GM19351 (cell line): ENCODE measurements at regions not wholly inside any gene's neighbourhood (a gene's known extent, or its start where the extent isn't known, plus 50 kb on each side); places are given as distances from the start of the nearest gene placed in this dataset.

ENCODE experiments used
- ATAC-seq: cut with Tn5 transposase; IDR thresholded peaks from one replicate; pipeline ENCODE4 v1.9.1; 2021; ENCODE audit warnings: mild to moderate bottlenecking, moderate library complexity; ENCODE audit not compliant: unreplicated experiment

DNA sequence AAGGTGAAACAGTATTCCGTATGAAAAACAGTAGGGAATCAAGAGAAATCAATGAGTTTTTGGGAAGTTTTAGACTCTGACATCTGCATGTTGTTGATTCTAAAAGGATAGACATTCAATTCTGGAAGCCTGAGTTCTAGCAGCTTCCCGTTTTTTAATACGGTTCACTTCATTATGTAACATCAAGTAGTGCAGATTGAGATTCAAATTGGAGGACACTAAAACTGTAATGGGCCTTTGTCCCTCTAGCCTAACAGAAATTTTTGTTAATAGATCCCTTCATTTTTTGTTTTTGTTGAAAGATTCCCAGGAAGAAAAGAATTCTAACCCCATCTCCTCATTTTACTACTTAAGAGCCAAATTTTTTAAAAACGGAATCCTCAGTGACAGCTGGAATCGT, 384.6 kb downstream of the SH3GL2 start:
- ATAC-seq: no peak

DNA sequence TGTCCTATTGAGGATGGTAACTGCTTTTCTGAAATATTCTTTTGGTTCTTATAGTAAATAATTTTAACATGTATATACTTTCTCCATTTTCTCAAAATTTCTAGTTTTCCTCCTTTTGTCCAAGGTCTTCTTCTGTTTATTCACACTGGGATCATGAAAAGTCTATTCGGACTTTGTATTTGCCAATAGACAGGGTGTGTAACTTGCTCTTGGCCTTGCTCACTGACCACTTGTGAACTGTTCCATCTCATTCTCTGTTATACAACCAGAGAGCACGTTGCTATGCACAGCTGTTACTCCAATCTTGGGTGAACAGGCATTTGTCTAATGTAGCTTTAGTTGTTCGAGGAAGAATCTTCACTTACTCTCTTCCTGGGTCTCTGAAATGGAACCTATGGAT, 388.9 kb downstream of the SH3GL2 start:
- no peak for ATAC-seq

DNA sequence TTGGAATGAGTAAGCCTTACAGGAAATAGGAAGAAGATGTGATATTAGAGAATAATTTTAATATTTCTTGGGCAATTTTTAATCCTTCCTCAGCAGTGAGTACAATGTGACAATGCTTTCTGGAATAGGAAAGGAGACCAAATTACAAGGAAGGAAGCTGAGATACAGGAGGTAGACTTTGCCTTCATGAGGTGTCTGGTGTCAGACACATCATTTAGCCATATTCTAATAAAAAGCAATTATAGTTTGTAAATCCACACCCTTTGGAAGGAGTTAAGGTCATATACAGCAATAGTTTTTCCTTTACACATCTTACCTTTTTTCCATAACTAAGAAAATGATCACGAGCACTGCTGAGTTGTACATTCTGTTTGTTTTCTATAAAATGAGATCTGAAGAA, 390.4 kb downstream of the SH3GL2 start:
- no peak for ATAC-seq

DNA sequence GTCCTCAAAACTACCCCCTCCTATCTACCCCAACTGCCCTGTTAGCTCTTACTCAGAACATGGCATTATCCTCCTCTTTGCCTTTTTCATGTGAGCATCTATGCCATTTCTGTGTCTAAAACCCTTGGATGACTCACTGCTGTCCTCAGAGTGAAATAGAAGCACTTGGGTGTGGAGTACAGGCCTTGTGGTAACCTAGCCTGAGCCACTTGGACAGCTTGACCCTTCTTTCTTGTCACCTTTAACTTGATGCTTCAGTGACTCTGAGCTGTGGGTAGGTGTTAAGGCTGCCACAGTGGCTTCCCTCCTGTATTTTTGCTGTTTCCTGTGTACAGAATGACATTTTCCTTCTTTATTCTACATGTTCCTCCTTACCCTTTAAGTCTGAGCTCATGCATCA, 391.4 kb downstream of the SH3GL2 start:
- ATAC-seq: no peak

DNA sequence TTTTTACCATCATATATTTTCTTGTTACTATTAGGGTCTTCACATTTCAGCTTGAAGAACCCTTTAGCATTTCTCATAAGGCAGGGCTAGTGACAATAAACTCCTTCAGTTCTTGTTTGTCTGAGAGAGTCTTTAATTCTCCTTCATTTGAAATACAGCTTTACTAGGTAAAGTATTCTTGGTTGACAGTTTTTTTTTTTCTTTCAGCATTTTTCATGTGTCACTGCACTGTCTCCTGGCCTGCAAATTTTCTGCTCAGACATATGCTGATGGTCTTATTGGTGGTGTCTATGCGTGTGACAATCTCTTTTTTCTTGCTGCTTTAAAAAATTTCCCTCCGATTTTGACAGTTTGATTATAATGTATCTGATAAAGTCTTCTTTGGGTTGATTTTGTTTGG, 399.9 kb downstream of the SH3GL2 start:
- ATAC-seq: no peak

DNA sequence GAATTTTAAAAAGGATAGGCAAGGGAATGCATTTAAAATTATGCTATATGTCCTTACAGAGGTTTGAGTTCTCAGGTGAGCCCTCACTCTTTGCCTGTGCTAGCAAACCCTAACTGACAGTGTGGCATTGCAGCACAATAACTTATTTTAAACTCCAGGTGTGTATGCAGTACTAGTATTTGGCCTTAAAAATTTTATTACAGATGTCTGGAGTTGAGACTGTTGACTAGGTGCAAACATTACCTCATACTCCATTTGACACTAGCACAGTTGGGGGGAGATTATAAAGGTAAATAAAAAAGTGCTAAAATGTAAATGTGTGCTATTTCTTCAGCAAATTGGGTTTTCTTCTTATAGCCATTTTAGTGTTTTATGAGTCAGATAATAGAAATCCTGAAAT, 407.7 kb downstream of the SH3GL2 start:
- ATAC-seq: no peak

DNA sequence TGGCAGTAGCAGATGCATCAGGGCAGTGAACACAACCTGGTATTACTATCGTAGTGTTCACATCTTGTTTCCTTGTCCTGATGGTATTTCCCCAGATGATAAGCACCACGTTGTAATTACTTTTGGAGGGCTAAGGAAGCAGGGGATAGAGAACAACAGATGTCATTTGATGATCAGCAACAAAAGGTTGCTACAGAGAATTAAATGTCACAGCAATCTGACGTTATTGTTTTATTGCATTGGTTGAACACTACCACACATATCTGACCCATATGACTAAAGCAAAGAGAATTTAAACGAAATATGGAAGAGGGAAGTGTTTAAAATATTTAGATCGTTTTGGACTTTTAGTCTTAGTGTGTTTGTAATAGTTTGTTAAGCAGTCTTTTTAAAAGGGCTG, 408.3 kb downstream of the SH3GL2 start:
- no peak for ATAC-seq

DNA sequence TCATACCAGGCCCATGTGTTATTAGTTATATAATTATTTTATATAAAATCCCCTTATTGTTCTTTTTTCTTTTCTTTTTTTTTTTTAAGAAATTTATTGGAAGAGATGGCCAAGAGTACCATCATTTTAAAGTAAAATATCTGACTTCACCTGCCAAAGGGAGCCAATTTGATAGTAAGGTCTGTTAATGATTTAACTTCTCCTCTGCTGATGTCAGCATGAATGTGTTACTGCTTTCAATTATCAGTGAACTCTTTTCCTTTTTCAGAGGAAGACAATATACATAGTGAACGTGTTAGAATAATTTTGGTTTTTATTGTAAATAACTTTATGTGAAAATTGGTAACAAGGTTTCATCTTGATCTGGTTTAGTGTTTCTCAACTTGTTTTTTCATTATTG, 409.6 kb downstream of the SH3GL2 start:
- ATAC-seq: no peak

DNA sequence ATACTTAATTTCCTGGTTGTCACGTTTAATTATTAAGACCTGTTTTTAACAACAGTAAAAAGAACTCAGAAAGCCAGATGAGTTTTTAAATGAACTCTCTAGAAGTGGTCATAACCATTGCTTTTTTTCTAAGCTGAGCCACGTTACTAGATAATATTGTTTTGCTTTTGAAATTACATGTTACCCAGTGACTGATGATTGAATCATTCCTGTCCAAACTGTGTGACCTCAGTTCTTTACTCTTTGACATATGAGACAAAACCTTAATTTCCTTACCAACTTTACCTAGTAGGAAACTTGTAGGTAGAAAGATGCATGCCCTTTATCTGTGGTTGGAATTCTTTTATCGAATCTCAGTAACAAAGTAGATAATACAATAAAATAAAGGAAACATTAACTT, 411.7 kb downstream of the SH3GL2 start:
- ATAC-seq: no peak

DNA sequence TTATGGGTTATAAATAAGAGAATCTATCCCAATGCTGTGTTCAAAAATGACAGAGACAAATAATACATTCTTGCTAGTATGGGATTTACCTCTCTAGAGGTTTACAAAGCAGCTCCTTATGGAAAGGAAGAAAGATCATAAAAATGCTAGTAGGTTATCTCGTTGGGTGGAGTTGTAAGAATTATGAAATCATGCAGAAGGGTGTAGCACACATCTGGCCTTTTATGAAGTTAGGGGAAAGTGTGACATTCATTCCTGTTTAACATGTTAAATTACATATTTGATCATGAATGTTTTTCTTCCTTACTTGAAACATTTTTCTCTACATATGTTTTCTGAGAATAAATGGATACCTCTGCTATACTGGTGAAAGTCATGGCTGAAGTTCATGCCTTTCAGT, 414.2 kb downstream of the SH3GL2 start:
- ATAC-seq: no peak

DNA sequence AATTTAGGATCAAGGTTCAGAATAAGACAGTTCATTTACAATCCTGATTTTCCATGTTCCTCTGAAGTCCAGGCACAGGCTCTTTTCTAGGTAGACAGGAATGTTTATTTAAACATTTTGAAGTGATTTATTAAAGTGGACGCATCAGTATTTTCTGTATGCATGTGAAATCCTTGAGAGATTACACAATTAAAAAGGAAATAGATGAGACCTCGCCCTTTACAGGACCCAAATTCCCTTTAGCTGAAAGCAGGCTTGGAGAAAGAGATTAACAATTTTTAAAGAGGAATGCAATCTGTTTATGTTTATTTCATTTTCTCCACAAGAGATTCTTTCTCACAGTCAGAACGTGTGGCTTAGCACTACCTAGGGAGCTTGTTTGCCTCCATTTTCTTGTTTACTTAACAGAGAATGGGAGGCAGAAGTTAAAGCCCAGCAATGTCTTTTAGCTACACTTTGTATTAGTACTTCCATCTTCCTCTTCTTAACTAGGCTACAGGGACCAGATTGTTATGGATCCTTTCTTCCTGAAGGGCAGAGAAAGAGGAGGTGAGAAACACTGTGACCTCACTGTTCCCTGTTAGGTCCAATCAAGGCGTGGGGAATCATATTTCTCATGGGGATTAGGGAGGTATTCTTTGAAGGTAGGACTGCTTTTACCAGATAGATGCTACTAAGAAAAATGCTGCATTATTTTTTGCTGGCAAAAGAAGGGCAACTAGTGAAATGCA, 416.0 kb downstream of the SH3GL2 start:
- no peak for ATAC-seq

DNA sequence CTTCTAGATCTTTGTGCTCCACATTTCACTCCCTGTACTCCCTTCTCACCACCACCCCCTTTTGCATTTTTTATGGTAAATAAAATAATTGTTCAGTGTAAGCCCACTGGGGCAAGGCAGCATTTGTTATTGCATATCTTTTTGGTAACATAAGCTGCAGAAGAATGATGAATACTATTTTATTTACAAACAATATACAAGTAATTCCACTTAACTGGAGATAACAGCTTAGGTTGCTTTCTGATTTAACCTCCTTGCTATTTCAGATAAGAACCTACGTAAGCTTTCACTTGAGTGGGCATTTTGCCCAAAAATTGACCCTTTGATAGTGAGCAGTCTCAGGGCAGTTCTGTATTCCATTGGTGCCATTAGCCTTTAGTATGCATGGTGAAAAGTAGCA, 417.9 kb downstream of the SH3GL2 start:
- ATAC-seq: no peak

DNA sequence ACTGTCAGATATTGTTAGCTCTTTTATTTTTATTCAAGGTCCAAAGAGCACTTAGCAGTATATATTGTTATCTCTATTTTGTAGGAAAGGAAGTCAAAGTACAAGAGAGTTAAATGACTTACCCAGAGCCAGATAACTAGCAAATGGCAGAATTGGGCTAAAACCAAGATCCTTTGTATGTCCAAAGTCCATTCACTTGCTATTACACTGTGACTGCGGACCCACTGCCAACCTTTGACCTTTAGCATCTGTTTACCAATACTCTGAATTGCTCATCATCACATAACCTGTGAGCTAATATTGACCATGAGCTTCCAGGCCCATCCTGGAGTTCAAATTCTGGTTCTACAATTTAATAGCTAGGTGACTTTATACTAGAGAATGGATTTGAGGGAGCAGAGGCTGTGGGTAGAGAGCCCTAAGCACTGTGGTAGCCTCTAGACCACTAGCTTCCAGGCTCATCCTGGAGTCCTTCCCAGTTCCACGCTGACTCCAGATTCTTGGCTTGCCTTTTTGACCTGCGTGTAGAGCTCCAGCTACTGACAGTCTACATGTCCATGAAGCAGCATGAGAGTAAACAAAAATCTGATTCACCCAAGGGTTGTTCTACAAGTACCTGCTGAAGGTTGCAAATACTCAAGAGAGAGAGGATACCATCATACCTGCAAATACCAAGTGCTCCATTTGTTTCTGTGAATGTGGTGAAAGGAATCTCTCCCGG, 424.0 kb downstream of the SH3GL2 start:
- no peak for ATAC-seq

DNA sequence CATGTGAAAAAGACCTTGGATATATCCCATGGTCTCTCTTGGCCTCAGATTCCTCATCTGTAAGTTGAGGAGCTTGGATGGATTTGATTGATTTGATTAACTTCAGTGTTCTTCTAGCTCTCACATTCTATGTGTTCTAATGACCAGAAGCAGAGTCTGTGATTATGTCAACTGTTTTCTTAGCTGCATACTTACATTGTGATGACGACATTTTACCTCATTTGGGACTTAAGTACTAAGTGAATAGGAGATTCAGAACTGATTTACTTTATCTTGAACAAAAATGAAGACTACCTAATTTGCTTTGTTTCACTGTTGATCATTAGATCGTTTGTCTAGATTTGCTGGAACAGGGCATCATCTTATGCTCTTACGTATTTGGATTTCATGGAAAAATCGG, 427.7 kb downstream of the SH3GL2 start:
- no peak for ATAC-seq

DNA sequence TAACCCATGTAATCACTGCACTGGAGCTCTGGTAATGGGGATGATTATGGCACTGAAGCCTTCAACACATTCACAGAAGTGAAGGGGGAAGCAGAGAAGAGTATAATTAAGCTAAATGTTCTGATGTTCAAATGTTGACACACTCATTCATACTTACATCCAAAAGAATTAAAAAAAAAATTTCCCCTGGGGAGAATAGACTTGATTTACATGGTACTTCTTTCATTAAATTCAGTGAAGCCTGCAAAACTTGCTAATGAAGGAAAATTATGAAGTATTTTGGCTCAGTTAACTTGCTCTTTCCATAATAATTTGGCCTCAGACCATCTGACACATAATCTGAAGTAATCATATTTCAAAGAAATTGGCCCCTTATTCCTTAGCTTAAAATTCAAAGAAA, 428.8 kb downstream of the SH3GL2 start:
- ATAC-seq: no peak

DNA sequence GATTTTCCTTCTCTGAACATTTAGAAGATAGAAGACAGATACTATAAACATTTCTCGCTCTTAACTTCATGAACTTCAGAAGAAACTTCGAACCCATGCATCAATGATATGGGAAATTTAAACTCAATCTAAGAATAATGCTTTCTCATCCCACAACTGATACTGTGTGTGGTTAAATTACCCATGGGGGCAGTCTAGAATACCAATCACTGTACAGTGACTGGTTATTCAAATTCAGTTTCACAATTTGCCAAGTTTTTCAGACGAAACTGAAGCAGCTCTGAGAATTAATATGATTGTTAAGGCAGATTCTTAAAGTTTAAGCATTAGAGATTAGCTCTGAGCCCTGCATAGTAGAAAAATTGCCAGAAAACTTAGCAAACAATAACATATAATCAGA, 431.0 kb downstream of the SH3GL2 start:
- ATAC-seq: no peak

DNA sequence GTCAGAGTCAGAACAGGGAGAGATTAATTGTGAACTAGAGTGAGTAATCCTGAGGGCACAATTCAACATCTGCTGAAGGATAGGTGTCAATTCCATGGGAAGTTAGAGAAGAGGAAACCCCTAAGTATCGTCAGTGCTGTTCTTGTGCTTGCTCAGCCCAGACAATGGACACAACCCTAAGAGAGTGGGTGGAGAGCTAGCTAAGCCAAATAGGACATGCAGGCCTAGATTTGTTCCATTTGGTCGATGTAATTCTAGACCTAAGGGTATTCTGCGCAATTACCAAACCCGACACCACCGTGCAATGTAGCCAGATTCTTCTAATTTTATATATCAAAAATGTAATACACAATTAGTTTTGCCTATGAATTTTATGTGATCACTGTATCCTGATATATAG, 431.6 kb downstream of the SH3GL2 start:
- no peak for ATAC-seq

DNA sequence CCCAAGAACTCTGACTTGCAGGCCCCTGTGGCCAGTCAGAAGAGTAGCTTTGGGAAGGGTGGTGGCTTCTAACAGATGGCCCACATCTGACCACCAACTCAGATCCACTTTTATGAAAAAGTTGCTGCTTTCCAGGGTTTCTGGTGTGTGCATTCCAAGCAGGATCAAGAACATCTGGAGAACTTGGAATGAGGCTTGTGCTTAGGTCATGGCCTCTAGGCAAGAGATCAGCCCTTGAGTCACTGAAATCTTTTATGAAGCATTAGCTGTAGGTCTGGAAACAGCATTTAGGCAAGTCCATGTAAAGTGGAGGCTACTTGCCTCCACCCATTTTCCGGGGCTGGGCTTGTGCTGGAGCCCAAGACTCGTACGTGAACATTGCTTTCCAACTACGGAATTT, 433.3 kb downstream of the SH3GL2 start:
- no peak for ATAC-seq

DNA sequence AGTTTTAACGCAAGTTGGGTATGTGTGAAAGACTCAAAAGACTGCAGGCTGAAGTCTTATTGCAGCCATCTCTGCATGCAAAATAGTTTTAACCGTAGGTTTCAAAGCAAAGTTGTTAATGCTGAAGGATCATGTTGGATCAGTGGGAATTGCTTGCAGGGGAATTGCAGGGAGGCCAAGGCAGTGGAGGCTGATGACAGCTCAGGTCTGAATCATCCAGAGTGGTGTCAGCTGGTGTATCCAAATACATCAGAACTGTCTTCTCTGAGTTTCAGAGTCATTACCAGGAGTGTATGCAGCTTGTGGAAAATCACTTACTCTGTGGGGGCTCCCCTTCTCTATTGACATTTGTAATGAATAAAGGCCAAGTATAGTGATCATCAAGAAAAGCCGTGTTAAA, 435.7 kb downstream of the SH3GL2 start:
- no peak for ATAC-seq

DNA sequence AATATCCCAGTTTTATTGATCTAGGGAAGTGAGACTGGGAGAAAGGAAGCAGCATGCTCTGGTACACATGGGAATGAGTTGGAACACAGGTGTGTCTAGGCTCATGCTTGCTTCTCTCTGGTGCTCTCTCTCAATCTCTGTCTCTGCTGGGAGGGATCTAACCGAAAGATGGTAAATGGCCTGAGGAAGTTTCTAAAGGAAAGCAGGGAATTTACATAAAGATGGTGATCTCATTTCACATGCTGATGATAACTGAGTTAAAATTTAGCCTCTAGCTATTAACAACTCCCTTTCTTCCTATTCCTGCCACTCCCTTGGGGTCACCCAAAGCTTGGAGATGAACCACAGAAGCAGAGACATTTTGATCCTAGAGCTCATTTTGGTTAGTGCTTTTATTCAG, 436.2 kb downstream of the SH3GL2 start:
- ATAC-seq: no peak

DNA sequence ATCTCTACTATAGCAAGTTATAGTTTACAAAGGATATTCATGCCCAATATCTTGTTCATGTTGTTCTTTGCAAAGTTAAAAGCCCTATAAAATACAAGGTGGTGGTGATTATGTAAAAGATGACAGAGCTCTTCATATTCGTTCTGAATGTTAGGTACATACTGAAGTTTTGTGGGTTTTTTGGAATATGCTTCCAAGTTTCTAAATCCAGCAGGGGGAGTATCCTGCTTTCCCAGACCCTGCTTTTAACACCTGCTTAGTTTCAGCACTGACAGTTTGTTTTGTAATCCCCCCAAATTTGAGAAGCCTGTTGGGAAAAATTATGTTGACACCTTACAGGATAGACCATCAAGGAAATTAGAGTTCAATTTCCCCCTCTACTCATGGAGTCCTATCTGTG, 438.3 kb downstream of the SH3GL2 start:
- ATAC-seq: no peak

DNA sequence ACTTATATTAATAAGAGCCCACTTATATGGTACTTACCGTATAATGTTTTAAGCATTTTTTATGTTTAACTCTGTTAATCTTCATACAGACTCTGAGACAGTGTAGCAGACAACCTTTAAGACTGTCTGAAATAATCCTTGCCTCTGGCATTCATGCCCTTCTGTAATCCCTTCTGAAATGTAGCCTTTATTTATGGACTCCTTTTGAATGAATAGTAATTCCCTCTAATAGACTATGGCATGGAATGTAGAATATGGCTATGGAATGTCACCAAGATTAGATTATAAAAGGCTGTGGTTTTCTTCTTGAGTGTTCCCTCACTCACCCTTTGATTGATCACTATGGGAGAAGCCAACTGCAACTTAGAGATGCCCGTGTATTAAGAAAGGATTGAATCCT, 439.4 kb downstream of the SH3GL2 start:
- ATAC-seq: no peak

DNA sequence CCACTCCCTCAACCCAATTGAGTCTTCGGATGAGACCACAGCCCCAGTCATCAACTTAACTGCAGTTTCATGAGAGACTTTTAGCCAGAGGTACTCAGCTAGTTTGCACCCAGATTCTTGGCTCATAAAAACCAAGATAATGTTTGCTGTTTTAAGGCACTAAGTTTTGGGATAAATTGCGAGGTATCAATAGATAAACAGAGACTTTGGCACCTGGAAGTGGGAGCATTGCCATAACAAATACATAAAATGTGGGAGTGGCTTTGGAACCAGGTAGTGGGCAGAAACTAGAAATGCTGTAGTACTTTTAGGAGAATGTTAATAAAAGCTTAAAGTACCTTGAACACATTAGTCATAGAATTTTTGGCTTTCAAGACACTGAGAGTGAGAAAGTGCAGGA, 439.8 kb downstream of the SH3GL2 start:
- ATAC-seq: no peak
